Neural progenitor cell (in vitro differentiated cells): ENCODE measurements at regions not wholly inside any gene's neighbourhood (a gene's known extent, or its start where the extent isn't known, plus 50 kb on each side); places are given as distances from the start of the nearest gene placed in this dataset.

Experiments
- EZH2 ChIP-seq: fragments of 200-600 bp; sonication (generic); IDR thresholded peaks from 2 replicates; pipeline ENCODE4 v1.6.1; 2017; ENCODE audit warnings: antibody characterized with exemption, mild to moderate bottlenecking, moderate library complexity
- EZH2phosphoT487 ChIP-seq: fragments of 200-600 bp; sonication (generic); IDR thresholded peaks from 2 replicates; pipeline ENCODE4 v1.6.1; 2017; ENCODE audit warnings: antibody characterized with exemption
- TF ChIP-seq, protein P1 (sequence below): fragments of 200-600 bp; sonication (generic); IDR thresholded peaks from 2 replicates; pipeline ENCODE4 v1.5.1; 2017; ENCODE audit warnings: antibody characterized with exemption, mild to moderate bottlenecking

DNA sequence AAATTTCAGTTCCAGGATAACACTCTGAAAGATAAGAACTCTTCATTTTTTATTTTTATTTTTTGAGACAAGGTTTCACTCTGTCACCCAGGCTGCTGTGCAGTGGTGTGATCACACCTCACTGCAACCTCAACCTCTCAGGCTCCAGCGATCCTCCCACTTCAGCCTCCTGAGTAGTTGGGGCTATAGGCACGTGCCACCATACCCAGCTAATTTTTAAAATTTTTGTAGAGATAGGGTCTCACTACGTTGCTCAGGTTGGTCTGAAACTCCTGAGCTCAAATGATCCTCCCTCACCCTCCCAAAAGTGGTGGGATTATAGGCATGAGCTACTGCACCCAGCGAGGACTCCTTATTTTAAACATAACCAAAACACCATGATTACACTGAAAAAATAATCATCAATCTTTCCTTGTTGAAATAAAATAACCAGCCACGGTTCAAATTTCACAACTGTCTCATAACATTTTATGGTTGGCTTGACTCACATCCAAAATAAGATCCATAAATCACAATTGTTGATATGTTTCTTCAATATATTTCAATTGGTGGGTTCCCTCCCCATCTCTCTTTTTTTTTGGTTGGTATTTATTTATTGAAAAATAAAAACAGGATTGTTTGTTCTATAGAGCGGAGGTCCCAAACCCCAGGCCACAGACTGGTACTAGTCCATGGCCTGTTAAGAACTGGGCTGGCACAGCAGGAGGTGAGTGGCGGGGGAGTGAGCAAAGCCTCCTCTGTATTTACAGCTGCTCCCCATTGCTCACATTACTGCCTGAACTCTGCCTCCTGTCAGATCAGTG is 60.1 kb upstream of the FAM171A1 start:
- TF ChIP-seq, protein P1, sequence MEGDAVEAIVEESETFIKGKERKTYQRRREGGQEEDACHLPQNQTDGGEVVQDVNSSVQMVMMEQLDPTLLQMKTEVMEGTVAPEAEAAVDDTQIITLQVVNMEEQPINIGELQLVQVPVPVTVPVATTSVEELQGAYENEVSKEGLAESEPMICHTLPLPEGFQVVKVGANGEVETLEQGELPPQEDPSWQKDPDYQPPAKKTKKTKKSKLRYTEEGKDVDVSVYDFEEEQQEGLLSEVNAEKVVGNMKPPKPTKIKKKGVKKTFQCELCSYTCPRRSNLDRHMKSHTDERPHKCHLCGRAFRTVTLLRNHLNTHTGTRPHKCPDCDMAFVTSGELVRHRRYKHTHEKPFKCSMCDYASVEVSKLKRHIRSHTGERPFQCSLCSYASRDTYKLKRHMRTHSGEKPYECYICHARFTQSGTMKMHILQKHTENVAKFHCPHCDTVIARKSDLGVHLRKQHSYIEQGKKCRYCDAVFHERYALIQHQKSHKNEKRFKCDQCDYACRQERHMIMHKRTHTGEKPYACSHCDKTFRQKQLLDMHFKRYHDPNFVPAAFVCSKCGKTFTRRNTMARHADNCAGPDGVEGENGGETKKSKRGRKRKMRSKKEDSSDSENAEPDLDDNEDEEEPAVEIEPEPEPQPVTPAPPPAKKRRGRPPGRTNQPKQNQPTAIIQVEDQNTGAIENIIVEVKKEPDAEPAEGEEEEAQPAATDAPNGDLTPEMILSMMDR: no peak
- TF ChIP-seq EZH2: no peak
- TF ChIP-seq EZH2phosphoT487: no peak
